Peyer's patch (tissue), 4 donors: ENCODE measurements at regions not wholly inside any gene's neighbourhood (a gene's known extent, or its start where the extent isn't known, plus 50 kb on each side); places are given as distances from the start of the nearest gene placed in this dataset.

Experiments
- DNase-seq, 3 donors: peaks; one replicate each; pipeline ENCODE4 v3.0.0-alpha.2; 2017 to 2019
- H3K27ac ChIP-seq, 4 donors: fragments of 200-600 bp; sonication (generic); one replicate each; pipeline ENCODE4 v1.5.1; 2016 to 2019
- H3K27me3 ChIP-seq, 2 donors: fragments of 200-600 bp; sonication (generic); one replicate each; pipeline ENCODE4 v1.5.1; 2019
- H3K36me3 ChIP-seq, 3 donors: fragments of 200-600 bp; sonication (generic); one replicate each; pipeline ENCODE4 v1.5.1; 2016 to 2019
- H3K4me1 ChIP-seq, 4 donors: fragments of 200-600 bp; sonication (generic); one replicate each; pipeline ENCODE4 v1.5.1; 2016 to 2019
- H3K4me3 ChIP-seq, 4 donors: fragments of 200-600 bp; sonication (generic); 1 replicate in 3 of 4; 2 replicates in 1 of 4; pipeline ENCODE4 v1.5.1; 2016 to 2019; ENCODE audit warnings: mild to moderate bottlenecking in 1 of 4
- H3K9me3 ChIP-seq, 4 donors: fragments of 200-600 bp; sonication (generic); one replicate each; pipeline ENCODE4 v1.5.1; 2016 to 2019; ENCODE audit warnings: mild to moderate bottlenecking in 1 of 4
- CTCF ChIP-seq, 6 experiments: fragments of 450-650 bp in 4 of 6; fragments of 200-600 bp in 2 of 6; sonication (generic) in 1 of 6; IDR thresholded peaks; one replicate each; pipeline ENCODE4 v1.5.1; 2017 to 2019; ENCODE audit warnings: antibody characterized with exemption in 6 of 6, mild to moderate bottlenecking in 3 of 6, moderate library complexity in 1 of 6
- POLR2A ChIP-seq, 2 donors: fragments of 450-650 bp; IDR thresholded peaks; one replicate each; pipeline ENCODE4 v1.5.1; 2017; ENCODE audit warnings: antibody characterized with exemption in 2 of 2, mild to moderate bottlenecking in 2 of 2, moderate library complexity in 2 of 2

GRCh38 chr6:74674377-74674776 lies 531.5 kb downstream of the COL12A1 start:
- no peaks in the 10 kb centered on the region for H3K9me3 ChIP-seq
- no peaks in the 10 kb centered on the region for H3K27me3 ChIP-seq
- no peak for TF ChIP-seq CTCF (IDR thresholded peaks at IDR 0.05)
- no peak for TF ChIP-seq POLR2A (IDR thresholded peaks at IDR 0.05)
- H3K4me3 ChIP-seq, result no peak overlapping the region
- no peaks in the 10 kb centered on the region for H3K36me3 ChIP-seq
- no peaks in the 10 kb centered on the region for H3K4me1 ChIP-seq
- no peak overlapping the region for H3K27ac ChIP-seq
- DNase-seq, result no peak

DNA sequence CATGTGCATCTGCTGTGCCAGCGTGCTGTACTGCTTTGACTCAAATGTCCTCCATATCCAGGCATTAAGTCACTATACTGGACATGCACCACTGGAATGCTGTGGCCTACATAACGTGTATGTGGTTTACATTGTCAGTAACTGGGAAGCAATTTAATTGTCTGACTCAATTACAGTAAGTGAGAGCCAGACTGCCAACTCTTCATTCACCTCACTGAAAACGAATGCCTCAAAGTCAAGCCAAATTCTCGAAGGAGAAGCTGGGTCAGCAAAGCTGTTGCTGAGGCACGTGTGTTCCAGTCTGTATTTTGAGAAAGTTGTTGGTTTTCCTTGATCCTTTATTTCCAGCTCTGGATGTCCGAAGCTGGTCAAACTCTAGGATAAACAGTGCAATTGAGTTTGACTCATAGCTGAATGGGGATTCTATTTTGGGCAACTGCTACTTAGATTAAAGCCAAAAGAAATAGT lies 534.3 kb downstream of the COL12A1 start:
- Histone ChIP-seq H3K4me3 (no peak overlapping the region), H3K9me3 (no peaks in the 10 kb centered on the region), H3K27ac (no peak overlapping the region), H3K27me3 (no peaks in the 10 kb centered on the region), H3K36me3 (no peaks in the 10 kb centered on the region), H3K4me1 (no peaks in the 10 kb centered on the region)
- no peak for DNase-seq
- TF ChIP-seq POLR2A (IDR thresholded peaks at IDR 0.05) (no peak), CTCF (IDR thresholded peaks at IDR 0.05) (no peak)

DNA sequence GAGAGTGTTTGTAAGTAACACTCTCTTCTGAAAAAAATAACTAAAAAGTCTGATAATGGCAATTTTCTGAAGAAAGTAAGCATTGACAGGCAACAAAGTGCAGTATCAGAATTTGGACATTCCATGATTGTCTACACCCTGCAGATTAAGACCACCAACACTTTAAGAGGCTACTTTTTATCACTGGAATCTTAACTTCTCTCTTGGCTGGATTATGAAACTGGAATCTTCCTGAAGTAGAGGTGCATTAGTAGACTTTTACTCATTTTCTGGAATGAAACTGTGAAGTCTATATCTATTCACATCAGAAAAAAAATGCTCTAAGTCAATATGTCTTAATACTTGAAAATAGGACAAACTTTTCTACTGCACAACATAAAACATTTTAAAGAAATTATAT lies 547.5 kb downstream of the COL12A1 start:
- Histone ChIP-seq H3K27ac (no peak overlapping the region), H3K4me1 (no peaks in the 10 kb centered on the region)
- TF ChIP-seq POLR2A (IDR thresholded peaks at IDR 0.05), result no peak

GRCh38 chr6:74657931-74658330 lies 547.9 kb downstream of the COL12A1 start:
- no peaks in the 10 kb centered on the region for H3K36me3 ChIP-seq
- no peaks in the 10 kb centered on the region for H3K27me3 ChIP-seq
- H3K9me3 ChIP-seq, result no peaks in the 10 kb centered on the region
- DNase-seq, result no peak
- H3K27ac ChIP-seq, result no peak overlapping the region
- TF ChIP-seq CTCF (IDR thresholded peaks at IDR 0.05), result no peak
- TF ChIP-seq POLR2A (IDR thresholded peaks at IDR 0.05), result no peak
- no peak overlapping the region for H3K4me3 ChIP-seq
- H3K4me1 ChIP-seq, result no peaks in the 10 kb centered on the region

More for the DNA sequence above, 547.5 kb downstream of the COL12A1 start:
- no peak for DNase-seq
- Histone ChIP-seq H3K4me3 (no peak overlapping the region), H3K9me3 (no peaks in the 10 kb centered on the region), H3K27me3 (no peaks in the 10 kb centered on the region), H3K36me3 (no peaks in the 10 kb centered on the region)

- Histone ChIP-seq H3K4me1 (no peaks in the 10 kb centered on the region), H3K36me3 (no peaks in the 10 kb centered on the region)
Measured at GRCh38 chr6:74657011-74657410, 548.8 kb downstream of the COL12A1 start.

DNA sequence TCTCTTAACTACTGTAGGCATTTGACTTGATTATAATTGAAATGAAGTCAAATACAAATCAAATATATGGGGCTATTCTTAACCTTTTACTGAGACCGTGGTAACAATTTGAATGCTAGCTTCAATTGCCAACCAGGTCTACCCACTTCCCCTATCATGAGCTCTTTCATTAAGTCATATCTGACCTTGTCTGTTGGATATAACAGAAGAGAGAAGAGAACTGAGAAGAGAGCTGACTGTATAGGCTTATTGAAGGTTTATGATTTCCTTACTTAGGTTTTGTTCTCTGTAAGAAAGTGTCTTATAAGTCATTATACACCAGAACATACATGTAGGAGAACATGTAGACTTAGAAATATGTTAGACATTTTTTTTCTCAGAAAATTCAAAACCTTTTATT lies 549.4 kb downstream of the COL12A1 start:
- TF ChIP-seq CTCF (IDR thresholded peaks at IDR 0.05), result no peak
- TF ChIP-seq POLR2A (IDR thresholded peaks at IDR 0.05), result no peak
- Histone ChIP-seq H3K27me3 (no peaks in the 10 kb centered on the region), H3K4me3 (no peak overlapping the region), H3K27ac (no peak overlapping the region), H3K36me3 (no peaks in the 10 kb centered on the region), H3K9me3 (no peaks in the 10 kb centered on the region), H3K4me1 (no peaks in the 10 kb centered on the region)
- DNase-seq, result no peak

More at GRCh38 chr6:74657011-74657410, 548.8 kb downstream of the COL12A1 start:
- Histone ChIP-seq H3K27ac (no peak overlapping the region), H3K27me3 (no peaks in the 10 kb centered on the region), H3K4me3 (no peak overlapping the region), H3K9me3 (no peaks in the 10 kb centered on the region)
- DNase-seq, result no peak
- TF ChIP-seq POLR2A (IDR thresholded peaks at IDR 0.05) (no peak), CTCF (IDR thresholded peaks at IDR 0.05) (no peak)
